Transverse colon (tissue), 4 donors: ENCODE measurements at regions not wholly inside any gene's neighbourhood (a gene's known extent, or its start where the extent isn't known, plus 50 kb on each side); places are given as distances from the start of the nearest gene placed in this dataset.

Experiments used
- DNase-seq: peaks from one replicate; pipeline ENCODE4 v3.0.0-alpha.2; 2019
- H3K27ac ChIP-seq, 4 donors: fragments of 200-600 bp; sonication (generic); 2 replicates each; pipeline ENCODE4 v1.5.1; 2016 to 2018; ENCODE audit warnings: inconsistent platforms in 4 of 4
- H3K27me3 ChIP-seq: fragments of 200-600 bp; sonication (generic); 2 replicates; pipeline ENCODE4 v1.5.1; 2017; ENCODE audit warnings: inconsistent platforms
- H3K36me3 ChIP-seq, 4 donors: fragments of 200-600 bp; sonication (generic); 2 replicates each; pipeline ENCODE4 v1.5.1; 2017 to 2019; ENCODE audit warnings: inconsistent platforms in 4 of 4
- H3K4me1 ChIP-seq, 4 donors: fragments of 200-600 bp; sonication (generic); 2 replicates each; pipeline ENCODE4 v1.5.1; 2017 to 2020; ENCODE audit warnings: inconsistent platforms in 4 of 4
- H3K4me3 ChIP-seq, 4 donors: fragments of 200-600 bp; sonication (generic); 1 replicate in 1 of 4; 2 replicates in 3 of 4; pipeline versions ENCODE4 v1.5.1 to v1.6.1; 2017 to 2019; ENCODE audit warnings: inconsistent platforms in 4 of 4
- H3K9me3 ChIP-seq, 2 donors: fragments of 200-600 bp; sonication (generic); 2 replicates each; pipeline ENCODE4 v1.5.1; 2017 to 2019; ENCODE audit warnings: inconsistent platforms in 2 of 2
- CTCF ChIP-seq, 5 experiments: fragments of 200-600 bp in 3 of 5; fragments of 450-650 bp in 2 of 5; sonication (generic) in 3 of 5; IDR thresholded peaks; 1 replicate in 2 of 5; 2 replicates in 3 of 5; pipeline ENCODE4 v1.5.1; 2016 to 2017; ENCODE audit warnings: antibody characterized with exemption in 5 of 5, inconsistent platforms in 3 of 5, mild to moderate bottlenecking in 2 of 5, moderate library complexity in 1 of 5
- EP300 ChIP-seq: sonication (generic); formaldehyde crosslinking; IDR thresholded peaks from one replicate; pipeline ENCODE4 v1.6.1; 2017; ENCODE audit warnings: antibody characterized with exemption, low read depth
- POLR2A ChIP-seq: fragments of 450-650 bp; IDR thresholded peaks from one replicate; pipeline ENCODE4 v1.6.1; 2016; ENCODE audit warnings: antibody characterized with exemption, mild to moderate bottlenecking, moderate library complexity
- POLR2AphosphoS5 ChIP-seq, 3 donors: sonication (generic); formaldehyde crosslinking; IDR thresholded peaks; one replicate each; pipeline ENCODE4 v1.6.1; 2016; ENCODE audit warnings: antibody characterized with exemption in 3 of 3
- WGBS, 2 donors: methylation state at CpG; one replicate each; pipeline ENCODE4 v1.1.5; 2018; ENCODE audit warnings: low coverage in 1 of 2; 5-methylcytosine and 5-hydroxymethylcytosine counted together
- in situ Hi-C, 4 donors: fragments of 200-750 bp; cut with MboI; loops; one replicate each; pipeline versions ENCODE4 v1.15.0 to v1.15.1; 2017; ENCODE audit warnings: low sequenced_read_pairs in 3 of 4, low pct_ligation_motif_present in 1 of 4, low pct_unique_long_range_greater_than_20kb in 1 of 4
- intact Hi-C: fragments of 100-400 bp; cut with DNase I; formaldehyde crosslinking; loops from one replicate; pipeline ENCODE4 v1.15.1; 2023; ENCODE audit warnings: low total_unique reads

GRCh38 chr3:35523074-35523473 lies 116.3 kb upstream of the ARPP21 start:
- Histone ChIP-seq H3K36me3 (no peaks in the 10 kb centered on the region), H3K4me1 (no peaks in the 10 kb centered on the region), H3K9me3 (no peaks in the 10 kb centered on the region), H3K27me3 (no peaks in the 10 kb centered on the region), H3K4me3 (no peak overlapping the region), H3K27ac (no peak overlapping the region)
- intact Hi-C loops (no loop called here), in situ Hi-C loops (no loop called here)
- DNase-seq = no peak
- TF ChIP-seq POLR2AphosphoS5 (IDR thresholded peaks at IDR 0.05) = no peak
- TF ChIP-seq EP300 = no peak
- no peak for TF ChIP-seq POLR2A
- no peak for TF ChIP-seq CTCF (IDR thresholded peaks at IDR 0.05)
- WGBS, 2 donors = 75 to 85% methylated on average over 1 to 4 of the region's 4 CpGs

- intact Hi-C loops = no loop called here
- WGBS, 2 donors = 69 to 80% methylated on average over 4 of the region's 4 CpGs
- in situ Hi-C loops = no loop called here
- H3K36me3 ChIP-seq = no peaks in the 10 kb centered on the region
- TF ChIP-seq EP300 (no peak), CTCF (IDR thresholded peaks at IDR 0.05) (no peak), POLR2AphosphoS5 (IDR thresholded peaks at IDR 0.05) (no peak), POLR2A (no peak)
- no peaks in the 10 kb centered on the region for H3K4me1 ChIP-seq
- no peak for DNase-seq
- no peak overlapping the region for H3K27ac ChIP-seq
- no peaks in the 10 kb centered on the region for H3K27me3 ChIP-seq
- no peak overlapping the region for H3K4me3 ChIP-seq
- no peaks in the 10 kb centered on the region for H3K9me3 ChIP-seq
Measured at GRCh38 chr3:35523838-35524237, 115.5 kb upstream of the ARPP21 start.

- Histone ChIP-seq H3K27me3 (no peaks in the 10 kb centered on the region), H3K4me3 (no peak overlapping the region), H3K4me1 (no peaks in the 10 kb centered on the region), H3K9me3 (no peaks in the 10 kb centered on the region), H3K27ac (no peak overlapping the region), H3K36me3 (no peaks in the 10 kb centered on the region)
- intact Hi-C loops (no loop called here), in situ Hi-C loops (no loop called here)
- WGBS, 2 donors = 79 to 88% methylated on average over 2 of the region's 2 CpGs
- TF ChIP-seq EP300 (no peak), POLR2AphosphoS5 (IDR thresholded peaks at IDR 0.05) (no peak), CTCF (IDR thresholded peaks at IDR 0.05) (no peak), POLR2A (no peak)
- DNase-seq = no peak
Measured at GRCh38 chr3:35524856-35525255, 114.5 kb upstream of the ARPP21 start.

GRCh38 chr3:35528728-35529127 lies 110.6 kb upstream of the ARPP21 start:
- WGBS, 2 donors = 57 to 71% methylated on average over 6 of the region's 6 CpGs
- no peak overlapping the region for H3K27ac ChIP-seq
- no peaks in the 10 kb centered on the region for H3K9me3 ChIP-seq
- intact Hi-C loops = no loop called here
- H3K36me3 ChIP-seq = no peaks in the 10 kb centered on the region
- in situ Hi-C loops = no loop called here
- no peaks in the 10 kb centered on the region for H3K27me3 ChIP-seq
- no peak for DNase-seq
- no peak for TF ChIP-seq EP300
- H3K4me1 ChIP-seq = no peaks in the 10 kb centered on the region
- H3K4me3 ChIP-seq = no peak overlapping the region

- DNase-seq = no peak
- no peak overlapping the region for H3K27ac ChIP-seq
- no peak overlapping the region for H3K4me3 ChIP-seq
- intact Hi-C loops (no loop called here), in situ Hi-C loops (no loop called here)
- H3K36me3 ChIP-seq = no peaks in the 10 kb centered on the region
- no peaks in the 10 kb centered on the region for H3K27me3 ChIP-seq
- no peaks in the 10 kb centered on the region for H3K4me1 ChIP-seq
- no peaks in the 10 kb centered on the region for H3K9me3 ChIP-seq
- 86 to 88% methylated on average over 6 of the region's 6 CpGs for WGBS, 2 donors
- no peak for TF ChIP-seq POLR2AphosphoS5 (IDR thresholded peaks at IDR 0.05)
- TF ChIP-seq POLR2A = no peak
- TF ChIP-seq EP300 = no peak
- no peak for TF ChIP-seq CTCF (IDR thresholded peaks at IDR 0.05)
Measured at GRCh38 chr3:35529337-35529736, 110.0 kb upstream of the ARPP21 start.
